ENCODE measurements at regions not wholly inside any gene's neighbourhood (a gene's known extent, or its start where the extent isn't known, plus 50 kb on each side); places are given as distances from the start of the nearest gene placed in this dataset.
A peak's percentile ranks its signal among the peaks of the same experiment; 100 is the strongest.

DNA sequence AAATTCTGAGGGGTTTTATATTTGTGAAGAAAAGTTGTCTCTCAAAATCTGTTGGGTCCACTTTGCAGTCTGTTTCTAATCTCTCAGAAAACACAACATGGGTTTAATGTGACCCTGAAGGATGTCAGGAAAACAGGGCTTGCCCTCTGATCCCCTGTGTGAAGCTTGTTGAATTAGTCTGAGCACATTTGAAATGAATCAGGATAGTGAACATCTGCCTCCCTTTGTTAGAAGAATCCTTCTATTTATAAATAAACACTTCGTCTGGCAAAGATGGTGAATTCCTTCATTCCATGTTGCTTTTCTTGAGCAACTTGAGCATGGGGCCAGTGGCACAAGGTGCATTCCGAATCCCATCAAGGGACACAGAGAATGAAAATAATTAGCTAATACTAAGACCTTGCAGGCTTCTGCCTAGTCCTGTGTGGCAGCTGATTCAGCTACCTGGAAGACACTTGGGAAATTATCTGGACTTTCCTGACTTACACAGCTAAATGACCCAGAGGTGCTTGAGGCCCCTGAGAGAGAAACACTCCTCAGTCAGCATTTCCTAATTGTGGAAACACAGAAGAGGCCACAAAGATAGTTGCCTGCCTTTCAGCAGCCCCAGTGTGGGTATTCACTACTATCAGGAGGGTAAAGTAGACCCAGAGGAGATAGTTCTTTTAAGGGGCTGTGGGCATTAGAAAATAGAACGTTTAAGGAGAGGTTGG, 305.5 kb downstream of the C7orf25 start:
- H3K4me1 ChIP-seq, result no peaks in the 10 kb centered on the region
- H3K27ac ChIP-seq, result no peak overlapping the region

DNA sequence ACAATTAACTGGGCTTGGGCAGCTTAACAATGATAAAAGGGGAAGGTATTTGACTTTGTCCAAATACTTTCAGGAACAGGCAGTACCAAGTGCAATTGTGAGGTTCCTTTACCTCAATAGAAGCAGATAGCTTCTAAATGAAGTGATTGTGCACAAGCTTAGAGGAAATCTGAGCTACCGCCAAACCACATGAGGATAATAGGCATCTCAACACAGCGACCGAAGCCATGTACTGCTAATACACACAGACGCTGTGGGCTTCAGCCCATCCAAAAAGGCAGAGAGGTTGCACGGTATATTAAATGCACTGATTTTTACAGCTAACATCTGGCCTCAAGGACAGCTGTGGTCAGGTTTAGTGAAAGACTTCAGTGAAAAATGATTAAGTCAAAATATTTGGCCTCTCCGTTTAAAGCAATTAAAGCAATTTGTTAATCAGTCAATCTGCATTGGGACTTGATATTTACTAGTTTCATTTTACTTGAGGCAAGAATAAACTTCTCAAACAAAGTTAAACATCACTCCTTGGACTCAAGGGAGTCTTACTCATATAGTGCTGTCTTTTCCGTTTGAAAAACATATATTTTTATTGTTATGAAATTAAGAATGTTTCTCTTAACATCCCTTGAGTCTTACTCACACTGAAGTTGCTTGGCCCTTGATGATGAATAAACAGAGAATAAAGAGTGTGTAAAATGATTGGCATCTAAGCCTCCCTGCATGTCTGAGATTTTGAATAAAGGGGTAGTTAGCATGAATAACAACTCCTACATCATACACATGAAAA, 306.3 kb downstream of the C7orf25 start:
- no peaks in the 10 kb centered on the region for H3K27me3 ChIP-seq
- DNase-seq (no peak), ATAC-seq (no peak)
- in situ Hi-C loops (cut with MboI; ENCODE audit: low sequenced_read_pairs in 4 of 4), result no loop called here
- intact Hi-C loops (cut with DNase I; ENCODE audit: low total_unique reads), result no loop called here
- no peaks in the 10 kb centered on the region for H3K9me3 ChIP-seq
- no peak overlapping the region for H3K27ac ChIP-seq
- no peaks in the 10 kb centered on the region for H3K36me3 ChIP-seq
- no peaks in the 10 kb centered on the region for H3K4me1 ChIP-seq
- no peak overlapping the region for H3K4me3 ChIP-seq
- TF ChIP-seq, protein P1, sequence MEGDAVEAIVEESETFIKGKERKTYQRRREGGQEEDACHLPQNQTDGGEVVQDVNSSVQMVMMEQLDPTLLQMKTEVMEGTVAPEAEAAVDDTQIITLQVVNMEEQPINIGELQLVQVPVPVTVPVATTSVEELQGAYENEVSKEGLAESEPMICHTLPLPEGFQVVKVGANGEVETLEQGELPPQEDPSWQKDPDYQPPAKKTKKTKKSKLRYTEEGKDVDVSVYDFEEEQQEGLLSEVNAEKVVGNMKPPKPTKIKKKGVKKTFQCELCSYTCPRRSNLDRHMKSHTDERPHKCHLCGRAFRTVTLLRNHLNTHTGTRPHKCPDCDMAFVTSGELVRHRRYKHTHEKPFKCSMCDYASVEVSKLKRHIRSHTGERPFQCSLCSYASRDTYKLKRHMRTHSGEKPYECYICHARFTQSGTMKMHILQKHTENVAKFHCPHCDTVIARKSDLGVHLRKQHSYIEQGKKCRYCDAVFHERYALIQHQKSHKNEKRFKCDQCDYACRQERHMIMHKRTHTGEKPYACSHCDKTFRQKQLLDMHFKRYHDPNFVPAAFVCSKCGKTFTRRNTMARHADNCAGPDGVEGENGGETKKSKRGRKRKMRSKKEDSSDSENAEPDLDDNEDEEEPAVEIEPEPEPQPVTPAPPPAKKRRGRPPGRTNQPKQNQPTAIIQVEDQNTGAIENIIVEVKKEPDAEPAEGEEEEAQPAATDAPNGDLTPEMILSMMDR (IDR thresholded peaks at IDR 0.05 in 4 of 5, conservative IDR thresholded peaks at IDR 0.05 in 1 of 5), result no peak

More for the DNA sequence above, 305.5 kb downstream of the C7orf25 start:
- H3K27me3 ChIP-seq, result no peaks in the 10 kb centered on the region
- TF ChIP-seq, protein P1 (IDR thresholded peaks at IDR 0.05 in 4 of 5, conservative IDR thresholded peaks at IDR 0.05 in 1 of 5), result no peak
- no peak for TF ChIP-seq POLR2A (IDR thresholded peaks at IDR 0.05)
- in situ Hi-C loops (cut with MboI; ENCODE audit: low sequenced_read_pairs in 4 of 4), result no loop called here
- H3K36me3 ChIP-seq, result no peaks in the 10 kb centered on the region
- DNase-seq (no peak), ATAC-seq (peak in 1 of 2 donors; percentile 21)
- H3K4me3 ChIP-seq, result no peak overlapping the region
- intact Hi-C loops (cut with DNase I; ENCODE audit: low total_unique reads), result no loop called here
- H3K9me3 ChIP-seq, result no peaks in the 10 kb centered on the region

DNA sequence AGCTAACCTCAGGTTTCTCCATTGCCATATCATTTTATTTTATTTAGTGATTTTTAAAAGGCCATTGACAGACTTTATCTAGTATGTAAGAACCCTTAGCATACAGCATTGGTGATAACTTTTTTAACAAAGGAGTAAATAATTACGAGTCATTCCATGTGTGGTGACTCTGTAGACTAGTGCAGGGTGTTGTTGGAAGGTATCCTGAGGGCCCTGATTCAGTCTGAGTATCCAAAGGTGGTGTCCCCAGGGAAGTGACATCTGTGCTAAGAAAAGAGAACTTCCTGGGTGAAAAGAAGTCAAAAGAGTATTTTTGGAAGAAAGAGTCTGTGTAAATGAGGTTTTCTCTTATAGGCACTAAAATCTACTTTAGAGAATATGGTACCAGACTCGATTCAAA, 308.4 kb downstream of the C7orf25 start:
- no peaks in the 10 kb centered on the region for H3K9me3 ChIP-seq
- TF ChIP-seq POLR2A (IDR thresholded peaks at IDR 0.05), result no peak
- TF ChIP-seq, protein P1 (IDR thresholded peaks at IDR 0.05 in 4 of 5, conservative IDR thresholded peaks at IDR 0.05 in 1 of 5), result no peak
- H3K36me3 ChIP-seq, result no peaks in the 10 kb centered on the region
- no peak for DNase-seq
- H3K27me3 ChIP-seq, result no peaks in the 10 kb centered on the region
- no peak for ATAC-seq
- no peaks in the 10 kb centered on the region for H3K4me1 ChIP-seq
- intact Hi-C loops (cut with DNase I; ENCODE audit: low total_unique reads) (no loop called here), in situ Hi-C loops (cut with MboI; ENCODE audit: low sequenced_read_pairs in 4 of 4) (no loop called here)
- no peak overlapping the region for H3K27ac ChIP-seq
- no peak overlapping the region for H3K4me3 ChIP-seq

DNA sequence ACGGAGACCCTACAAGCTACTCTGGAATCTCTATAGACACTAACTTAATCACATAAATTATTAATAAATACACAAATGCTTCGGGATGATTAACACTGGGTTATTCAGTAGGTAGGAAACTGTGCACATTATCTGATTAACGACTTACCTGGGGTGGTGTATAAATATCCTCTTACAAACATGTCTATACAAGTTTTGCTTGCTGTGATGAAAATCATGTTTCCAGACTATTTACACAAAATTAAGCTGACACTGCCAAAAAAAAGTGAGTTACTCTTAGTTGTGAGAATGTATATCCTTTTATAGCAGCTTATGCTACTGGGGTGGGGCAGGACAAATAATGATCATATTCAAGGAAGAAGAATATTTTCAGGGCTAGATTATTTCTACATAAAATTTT, 314.6 kb downstream of the C7orf25 start:
- no peak for DNase-seq
- TF ChIP-seq, protein P1 (IDR thresholded peaks at IDR 0.05 in 4 of 5, conservative IDR thresholded peaks at IDR 0.05 in 1 of 5), result no peak
- TF ChIP-seq POLR2A (IDR thresholded peaks at IDR 0.05), result no peak
- no peak for ATAC-seq
- in situ Hi-C loops (cut with MboI; ENCODE audit: low sequenced_read_pairs in 4 of 4) (no loop called here), intact Hi-C loops (cut with DNase I; ENCODE audit: low total_unique reads) (no loop called here)
- H3K4me3 ChIP-seq, result no peak overlapping the region
- no peaks in the 10 kb centered on the region for H3K27me3 ChIP-seq
- no peaks in the 10 kb centered on the region for H3K4me1 ChIP-seq
- H3K9me3 ChIP-seq, result no peaks in the 10 kb centered on the region
- H3K36me3 ChIP-seq, result no peaks in the 10 kb centered on the region
- no peak overlapping the region for H3K27ac ChIP-seq

Measured in gastrocnemius medialis (tissue), 4 donors.